Stimulated activated CD8-positive, alpha-beta memory T cell treated with anti-CD3 and anti-CD28 coated beads, Interleukin-7, amount 100 ng/mL, for 48 hours (primary cell): ENCODE measurements at regions not wholly inside any gene's neighbourhood (a gene's known extent, or its start where the extent isn't known, plus 50 kb on each side); places are given as distances from the start of the nearest gene placed in this dataset.

Source experiments
- DNase-seq, 2 donors: peaks; one replicate each; pipeline ENCODE4 v3.0.0-alpha.2; 2020; ENCODE audit warnings: low read depth in 1 of 2; ENCODE audit errors: extremely low read depth in 1 of 2

DNA sequence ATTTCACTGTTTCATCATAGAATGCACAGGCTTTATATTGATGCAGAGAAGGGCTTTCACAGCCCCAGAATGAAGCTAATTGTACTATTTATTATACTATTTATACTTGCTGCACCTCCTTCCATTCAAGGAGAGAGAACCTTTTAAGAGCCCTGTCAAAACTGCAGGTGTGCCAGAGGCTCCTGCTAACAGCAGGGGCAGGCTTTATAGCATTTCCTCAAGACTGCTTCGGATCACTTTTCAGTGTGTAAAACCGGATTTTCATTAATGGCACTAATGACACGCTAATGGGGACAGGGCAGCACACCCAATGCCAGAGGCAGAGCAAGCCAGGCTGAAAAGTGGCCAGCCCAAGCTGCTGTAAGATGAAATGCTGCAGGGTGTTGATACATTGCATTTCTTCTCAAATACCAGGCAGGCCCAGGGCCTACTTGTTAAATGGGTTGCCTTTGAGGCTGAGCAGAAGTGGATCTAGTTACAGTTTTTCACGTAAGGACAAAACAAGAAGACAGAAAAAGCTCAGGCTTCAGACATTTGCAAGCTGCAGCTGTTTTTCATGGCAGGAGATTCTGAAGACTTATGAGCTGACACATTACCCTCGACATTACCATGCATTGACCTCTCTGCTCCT lies 487.7 kb upstream of the BTBD3 start:
- no peak for DNase-seq

DNA sequence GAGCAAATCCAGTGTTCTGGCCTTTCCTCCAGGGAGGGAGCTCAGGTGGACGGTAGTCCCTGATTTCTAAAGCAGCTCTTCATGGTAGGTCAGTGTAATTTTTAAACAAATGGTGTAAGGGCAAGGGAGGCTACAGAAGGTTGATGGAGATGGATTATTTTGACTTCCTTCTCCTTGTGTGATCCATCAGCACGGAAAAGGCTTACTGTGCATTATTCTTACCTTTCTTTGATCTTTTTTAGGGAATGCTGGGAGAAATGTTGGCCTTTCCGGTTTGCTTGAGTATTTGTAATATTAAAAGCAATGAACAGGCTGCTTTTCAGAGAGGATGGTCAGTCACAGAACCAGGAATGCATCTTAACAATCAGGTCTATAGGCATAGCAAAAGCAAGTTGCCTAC lies 487.0 kb upstream of the BTBD3 start:
- no peak for DNase-seq

DNA sequence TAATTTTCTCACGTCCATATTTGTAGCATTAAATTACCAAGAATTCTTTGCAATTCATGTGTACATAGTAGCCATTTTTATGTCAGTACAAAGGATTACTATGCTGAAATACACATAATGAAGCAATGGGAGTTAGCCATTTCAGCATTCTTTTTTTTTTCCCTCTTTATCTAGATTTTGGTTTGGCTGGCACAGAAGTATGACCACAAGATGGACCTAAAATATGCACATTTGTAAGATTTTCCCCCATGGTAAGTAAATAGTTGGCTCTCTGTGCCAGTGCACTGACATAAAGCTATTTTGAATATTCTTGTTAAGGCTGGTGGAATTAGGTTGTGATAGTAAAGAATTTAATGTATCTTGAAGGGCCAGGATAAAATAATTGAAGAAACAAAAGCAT lies 486.1 kb upstream of the BTBD3 start:
- no peak for DNase-seq

DNA sequence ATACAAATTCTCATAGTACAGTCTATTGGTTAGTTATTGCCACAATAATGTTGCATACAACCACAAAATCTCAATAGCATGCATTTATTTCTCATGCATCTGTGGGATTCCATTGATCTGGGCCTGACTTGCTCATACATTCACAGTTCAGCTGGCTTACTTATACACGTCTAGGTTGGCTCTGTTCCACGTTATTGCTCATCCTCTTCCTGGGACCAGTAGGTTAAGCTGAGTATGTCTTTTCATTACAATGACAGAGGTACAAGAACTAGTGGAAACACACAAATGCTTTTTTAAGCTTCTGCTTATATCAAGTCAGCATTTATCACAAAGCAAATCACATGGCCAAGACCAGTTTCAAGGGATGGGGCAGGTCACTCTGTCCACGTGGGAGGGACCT lies 485.3 kb upstream of the BTBD3 start:
- DNase-seq, result no peak

DNA sequence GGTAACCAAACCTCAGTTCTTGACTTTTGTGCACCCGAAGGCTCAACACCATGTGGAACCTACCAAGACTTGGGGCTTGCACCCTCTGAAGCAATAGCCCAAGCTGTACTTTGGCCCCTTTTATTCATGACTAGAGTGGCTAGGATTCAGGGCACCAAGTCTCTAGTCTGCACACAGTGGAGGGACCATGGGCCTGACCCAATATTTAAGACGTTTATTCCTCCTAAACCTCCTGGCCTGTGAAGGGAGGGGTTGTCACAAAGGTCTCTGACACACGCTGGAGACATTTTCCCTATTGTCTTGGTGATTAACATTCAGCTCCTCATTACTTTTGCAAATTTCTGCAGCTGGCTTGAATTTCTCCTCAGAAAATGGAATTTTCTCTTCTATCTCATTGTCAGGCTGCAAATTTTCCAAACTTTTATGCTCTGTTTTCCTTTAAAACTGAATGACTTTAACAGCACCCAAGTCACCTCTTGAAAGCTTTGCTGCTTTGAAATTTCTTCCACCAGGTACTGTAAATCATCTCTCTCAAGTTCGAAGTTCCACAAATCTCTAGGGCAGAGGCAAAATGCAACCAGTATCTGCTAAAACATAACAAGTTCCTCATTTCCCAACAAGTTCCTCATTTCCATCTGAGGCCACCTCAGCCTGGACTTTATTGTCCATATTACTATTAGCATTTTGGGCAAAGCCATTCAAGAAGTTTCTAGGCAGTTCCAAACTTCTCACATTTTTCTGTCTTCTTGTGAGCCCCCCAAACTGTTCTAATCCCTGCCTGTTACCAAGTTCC lies 481.4 kb upstream of the BTBD3 start:
- DNase-seq, result no peak

DNA sequence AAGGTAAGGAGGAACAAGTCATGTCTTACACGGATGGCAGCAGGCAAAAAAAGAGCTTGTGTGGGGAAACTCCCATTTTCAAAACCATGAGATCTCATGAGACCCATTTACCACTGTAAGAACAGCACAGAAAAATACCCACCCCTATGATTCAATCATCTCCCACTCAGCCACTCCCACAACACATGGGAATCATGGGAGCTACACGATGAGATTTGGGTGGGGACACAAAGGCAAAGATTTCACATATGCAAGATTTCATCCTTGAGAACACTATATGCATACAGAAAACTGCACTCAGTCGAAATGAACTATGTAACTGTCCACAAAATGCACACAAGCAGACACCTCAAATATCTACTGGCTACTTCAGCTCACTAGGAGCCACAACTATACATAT lies 480.6 kb upstream of the BTBD3 start:
- DNase-seq, result no peak

DNA sequence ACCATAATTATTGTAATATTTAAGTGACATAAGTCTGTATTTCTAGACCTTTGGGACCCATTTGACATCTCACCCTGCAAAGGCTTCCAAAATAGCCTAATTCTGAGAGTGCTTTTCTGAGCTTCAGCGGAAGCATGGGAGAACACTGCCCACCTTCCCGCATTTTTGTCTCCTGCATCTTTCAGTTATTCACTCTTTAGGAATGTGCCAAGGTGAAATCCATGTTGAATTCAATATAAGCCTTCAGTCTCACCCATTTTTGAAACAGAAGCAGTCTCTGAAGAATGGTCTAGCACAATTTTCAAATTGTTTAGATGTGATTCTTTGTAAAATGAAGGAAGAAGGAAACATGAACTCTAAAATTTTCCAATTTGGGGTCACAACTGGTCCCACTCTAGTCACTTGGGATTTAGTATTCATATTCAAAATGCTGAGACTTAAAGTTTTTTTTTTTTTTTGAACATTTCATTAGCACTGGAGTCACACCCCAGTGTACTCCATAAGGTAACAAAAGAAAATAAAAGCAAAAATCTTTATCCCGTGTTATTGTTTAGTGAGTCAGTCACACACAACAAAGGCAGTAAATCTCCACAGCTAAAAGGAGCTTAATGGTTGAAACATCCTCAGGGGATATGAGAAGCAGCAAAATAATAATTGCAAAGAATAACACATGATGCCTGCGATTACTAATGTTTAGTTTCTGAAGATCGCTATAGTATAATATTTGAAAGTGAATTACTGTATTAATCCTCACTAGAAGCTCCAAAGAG lies 479.9 kb upstream of the BTBD3 start:
- DNase-seq, result no peak

DNA sequence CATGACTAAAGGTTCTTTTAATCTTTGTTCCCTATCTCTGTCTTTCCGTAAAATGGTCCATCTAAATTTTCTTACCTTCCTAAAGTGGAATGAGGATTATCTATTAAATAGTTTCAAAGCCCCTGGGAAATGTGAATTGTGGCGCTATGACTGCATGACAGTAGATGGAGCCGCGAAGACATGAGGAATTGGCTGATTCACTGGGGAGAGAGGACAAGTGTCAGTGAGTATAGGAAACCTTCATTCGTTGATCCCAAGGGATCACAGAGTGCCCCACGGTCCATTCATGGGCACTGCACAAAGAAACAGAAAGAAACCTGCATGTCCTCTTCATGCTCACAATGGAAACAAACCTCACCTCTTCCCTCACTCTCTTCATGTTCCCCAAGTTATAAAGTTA lies 479.3 kb upstream of the BTBD3 start:
- no peak for DNase-seq

DNA sequence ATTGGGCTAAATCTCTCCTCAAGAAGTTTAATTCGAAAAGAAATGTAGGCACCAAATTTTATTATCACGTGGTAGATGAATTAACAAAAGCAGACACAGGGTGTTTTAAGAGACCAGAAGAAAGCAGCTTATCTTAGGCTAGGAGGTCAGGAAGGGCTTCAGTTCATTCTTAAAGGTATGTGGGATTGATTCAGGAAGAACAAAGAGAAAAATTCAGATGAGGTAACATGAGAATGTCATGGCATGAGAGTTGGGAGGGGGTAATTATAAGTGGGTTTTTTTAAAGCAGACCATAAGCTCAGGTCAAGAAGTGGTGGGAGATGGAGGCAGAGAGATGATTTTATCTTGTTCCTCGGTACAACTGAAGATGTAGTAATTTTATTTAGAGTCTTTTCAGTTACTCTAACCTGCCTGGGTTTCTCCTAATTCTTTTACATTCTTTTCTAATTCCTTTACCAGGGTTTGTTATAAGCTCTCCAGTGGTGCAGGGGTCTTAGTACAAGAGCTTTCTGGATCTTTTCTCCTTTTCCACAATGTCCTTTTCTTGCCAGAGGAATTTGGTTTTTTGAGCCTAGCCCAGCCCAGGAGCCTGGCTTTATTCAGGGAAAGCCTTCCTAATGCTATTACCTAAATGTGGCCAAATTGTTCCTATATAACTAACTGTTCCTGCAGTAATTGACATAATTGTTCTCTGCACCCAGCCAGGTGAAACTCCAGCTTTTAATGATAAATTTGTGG lies 474.1 kb upstream of the BTBD3 start:
- no peak for DNase-seq

DNA sequence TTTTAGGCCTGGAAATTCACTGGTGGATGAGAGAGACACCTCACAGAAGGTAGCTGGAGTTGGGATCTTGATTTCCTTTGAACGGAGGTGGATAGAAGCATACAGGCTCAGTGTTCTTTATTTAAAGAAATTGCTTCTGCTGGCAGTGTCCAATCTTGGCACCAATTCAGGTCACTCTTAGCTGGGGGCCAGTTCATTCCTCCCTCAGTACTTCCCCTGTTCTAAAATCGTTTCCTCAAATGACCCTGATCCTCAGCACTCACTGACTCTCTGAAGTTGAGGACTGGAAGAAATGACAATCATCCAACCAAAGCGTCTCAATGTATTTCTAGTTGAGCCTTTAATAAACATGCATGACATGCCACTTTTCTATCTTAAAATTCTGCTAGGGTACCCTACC lies 472.5 kb upstream of the BTBD3 start:
- DNase-seq, result no peak

DNA sequence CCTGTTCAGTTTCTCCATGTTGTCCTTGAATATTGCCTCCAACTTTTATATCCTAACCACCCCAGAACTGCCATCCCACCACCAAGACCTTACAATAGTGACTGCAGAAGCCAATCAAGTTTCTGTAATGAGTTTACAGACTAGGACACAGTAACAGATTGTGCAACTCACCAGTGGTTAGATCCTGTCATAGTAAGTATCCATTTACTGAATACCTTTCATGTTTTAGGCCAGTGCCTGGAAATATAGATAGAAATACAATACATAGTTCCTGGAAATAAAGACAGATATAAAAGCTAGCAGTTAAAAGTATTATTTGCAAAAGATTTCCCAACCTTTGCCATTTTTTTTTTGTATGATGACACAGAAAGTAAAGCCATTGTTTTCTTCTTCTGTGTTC lies 471.8 kb upstream of the BTBD3 start:
- DNase-seq, result no peak

DNA sequence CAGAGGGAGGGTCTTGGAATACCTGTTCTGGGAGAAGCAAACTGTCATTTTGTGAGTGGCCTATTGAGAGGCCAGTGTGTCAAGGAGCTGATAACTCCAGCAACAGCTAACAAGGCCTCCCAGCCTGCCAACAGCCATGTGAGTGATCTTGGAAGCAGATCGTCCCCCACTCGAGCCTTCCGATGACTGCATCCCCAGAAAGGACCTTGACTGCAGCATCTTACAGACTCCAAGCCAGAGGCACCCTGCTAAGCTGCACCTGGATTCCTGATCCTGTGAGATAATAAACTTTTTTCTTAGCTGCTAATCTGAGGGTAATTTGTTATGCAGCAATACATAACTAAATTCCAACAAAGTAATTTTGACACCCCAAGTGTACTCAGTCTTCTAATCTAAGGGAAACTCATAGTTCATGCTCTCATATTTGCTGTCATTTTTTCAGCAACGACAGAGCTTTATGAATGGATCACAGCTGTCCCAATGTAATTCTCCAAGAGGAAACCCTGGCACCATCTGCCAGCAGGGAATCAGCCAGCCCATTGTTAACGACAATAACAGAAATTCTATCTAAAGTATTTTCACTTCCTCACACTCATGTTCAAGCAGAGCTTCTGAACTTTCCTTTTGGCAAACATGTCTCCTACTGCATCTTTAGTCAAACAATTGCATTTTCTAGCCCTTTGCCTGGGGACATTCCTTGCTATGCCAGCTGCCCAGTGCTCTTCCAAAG lies 470.2 kb upstream of the BTBD3 start:
- no peak for DNase-seq

DNA sequence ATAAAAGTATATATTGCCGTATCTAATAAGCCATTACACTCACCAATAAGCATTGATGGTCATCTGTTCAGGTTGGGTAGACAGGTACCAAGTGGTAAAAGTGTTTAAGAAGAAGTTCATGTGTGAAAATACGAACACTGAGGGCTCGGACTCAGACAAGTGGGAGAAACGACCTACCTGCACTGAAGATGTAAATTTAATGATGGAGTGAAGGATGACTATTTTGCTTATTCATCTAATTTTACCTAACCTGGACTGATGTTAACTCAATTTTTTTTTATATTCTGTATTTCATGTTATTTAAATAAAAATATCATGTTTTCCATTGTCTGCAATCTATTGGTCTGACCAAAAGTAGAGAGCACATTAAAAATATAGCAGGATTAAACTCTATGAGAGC lies 469.1 kb upstream of the BTBD3 start:
- no peak for DNase-seq

DNA sequence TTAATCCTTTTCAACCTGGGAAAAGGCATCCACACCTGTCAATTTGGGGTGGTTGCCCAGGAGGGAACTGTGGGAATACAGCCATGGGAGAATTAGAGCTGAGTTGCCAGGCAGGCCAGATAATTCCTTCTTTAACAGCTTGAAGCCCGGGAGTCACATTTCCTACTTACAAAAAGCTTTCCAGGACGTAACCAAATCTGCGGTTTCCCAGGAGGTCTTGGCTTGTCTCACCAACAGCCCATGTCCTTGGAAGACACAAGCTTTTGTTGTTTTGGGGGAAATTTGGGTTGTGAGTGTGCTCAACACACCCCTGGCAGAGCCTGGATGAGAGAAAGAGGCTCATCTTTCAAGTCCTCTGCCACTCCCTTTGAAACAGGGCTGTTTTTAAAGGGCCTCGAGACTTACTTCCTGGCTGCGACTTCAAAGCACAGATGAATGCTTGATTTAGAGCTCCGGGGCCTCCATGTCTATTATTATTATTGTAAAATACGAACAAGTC lies 465.9 kb upstream of the BTBD3 start:
- DNase-seq, result no peak

DNA sequence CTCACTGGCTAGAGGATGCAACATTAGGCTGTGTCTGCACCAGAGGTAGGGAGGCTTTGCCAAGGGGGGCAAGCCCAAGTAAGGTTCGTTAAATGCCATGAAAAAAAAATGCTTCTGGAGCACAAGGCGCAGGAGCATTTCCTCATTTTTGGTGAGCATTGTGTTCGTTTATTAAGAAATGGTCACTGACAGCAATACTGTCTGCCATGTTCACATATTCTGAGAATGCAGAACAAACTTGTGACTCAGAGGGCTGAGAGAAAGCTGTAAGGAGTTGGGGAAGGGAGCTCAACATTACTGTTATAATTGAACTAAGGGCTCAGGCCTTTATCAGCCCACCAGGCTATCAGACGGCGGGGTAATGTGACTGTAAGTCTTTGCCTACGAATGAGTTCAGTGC lies 465.4 kb upstream of the BTBD3 start:
- DNase-seq, result no peak

DNA sequence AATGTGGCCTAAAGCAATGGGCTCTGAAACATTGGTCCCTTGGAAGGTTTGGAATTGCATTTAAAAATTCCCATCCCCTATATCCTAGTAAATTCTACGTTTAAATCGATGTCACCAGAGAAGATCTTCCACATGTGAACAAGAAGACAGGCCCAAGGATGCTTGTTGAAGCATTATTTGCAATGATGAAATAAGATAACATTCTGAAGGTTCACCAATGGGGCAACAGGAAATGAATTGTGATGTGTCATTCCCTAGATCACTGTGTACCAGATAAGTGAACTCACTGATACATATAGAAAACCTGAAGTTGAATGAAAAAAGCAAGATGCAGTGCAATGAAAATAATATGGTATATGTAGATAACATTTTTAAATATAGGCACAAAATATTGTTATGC lies 464.3 kb upstream of the BTBD3 start:
- DNase-seq, result no peak

DNA sequence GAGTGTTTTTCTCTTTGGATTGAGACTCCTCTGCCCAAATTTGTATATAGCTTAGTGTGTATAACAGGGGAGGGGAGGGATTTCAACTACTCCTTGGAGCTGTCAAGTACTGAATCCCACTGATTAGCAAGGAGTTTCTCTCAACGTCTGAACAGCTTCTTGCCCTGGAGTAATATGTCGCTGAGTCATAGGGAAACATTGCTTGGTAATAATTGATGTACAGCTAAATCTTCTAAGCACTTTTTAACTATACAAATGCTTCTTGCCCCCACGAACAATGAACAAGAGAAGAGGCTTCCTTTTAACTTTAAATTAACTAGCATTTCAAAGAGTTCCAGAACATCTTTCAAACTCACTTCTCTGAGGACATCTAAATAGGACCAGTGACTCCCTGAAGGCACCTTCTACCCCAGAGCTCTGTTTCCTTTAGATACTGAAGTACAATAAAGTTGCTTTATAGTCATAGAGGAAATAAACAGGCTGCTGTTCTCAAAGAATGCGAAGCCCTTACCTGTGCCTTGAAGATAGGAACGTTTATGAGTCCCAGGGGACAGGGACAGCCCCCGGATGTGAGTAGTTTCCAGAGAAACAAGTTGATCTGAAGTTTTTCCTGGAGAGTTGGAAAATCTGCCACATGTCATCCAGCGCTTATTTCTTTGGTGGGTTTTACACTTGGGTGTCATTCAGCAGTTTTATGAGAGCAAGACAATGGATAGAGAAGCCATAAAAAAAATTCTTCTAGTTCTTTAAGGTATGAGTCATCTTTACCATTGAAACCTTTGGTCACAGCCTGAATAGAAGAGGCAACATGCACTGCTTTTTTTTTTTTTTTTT lies 462.5 kb upstream of the BTBD3 start:
- DNase-seq, result no peak

DNA sequence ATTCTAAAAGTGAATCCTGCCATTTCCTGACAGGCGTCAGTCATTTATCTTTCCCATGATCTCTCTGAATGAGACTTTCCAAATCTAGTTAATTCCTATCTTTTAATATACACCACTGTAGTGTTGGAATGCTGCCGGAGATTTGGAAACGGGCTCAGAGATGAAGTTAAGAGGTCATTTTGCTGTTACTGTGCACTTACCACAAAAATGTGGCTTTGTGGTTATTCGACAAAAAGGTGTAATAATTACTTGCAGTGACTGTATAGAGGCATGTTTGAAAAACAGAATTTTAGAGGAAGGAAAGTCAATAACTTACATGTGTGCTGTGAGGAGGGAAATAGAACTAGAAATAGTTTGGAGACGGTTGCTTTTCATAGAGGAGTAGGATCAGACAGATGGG lies 460.2 kb upstream of the BTBD3 start:
- DNase-seq, result no peak

DNA sequence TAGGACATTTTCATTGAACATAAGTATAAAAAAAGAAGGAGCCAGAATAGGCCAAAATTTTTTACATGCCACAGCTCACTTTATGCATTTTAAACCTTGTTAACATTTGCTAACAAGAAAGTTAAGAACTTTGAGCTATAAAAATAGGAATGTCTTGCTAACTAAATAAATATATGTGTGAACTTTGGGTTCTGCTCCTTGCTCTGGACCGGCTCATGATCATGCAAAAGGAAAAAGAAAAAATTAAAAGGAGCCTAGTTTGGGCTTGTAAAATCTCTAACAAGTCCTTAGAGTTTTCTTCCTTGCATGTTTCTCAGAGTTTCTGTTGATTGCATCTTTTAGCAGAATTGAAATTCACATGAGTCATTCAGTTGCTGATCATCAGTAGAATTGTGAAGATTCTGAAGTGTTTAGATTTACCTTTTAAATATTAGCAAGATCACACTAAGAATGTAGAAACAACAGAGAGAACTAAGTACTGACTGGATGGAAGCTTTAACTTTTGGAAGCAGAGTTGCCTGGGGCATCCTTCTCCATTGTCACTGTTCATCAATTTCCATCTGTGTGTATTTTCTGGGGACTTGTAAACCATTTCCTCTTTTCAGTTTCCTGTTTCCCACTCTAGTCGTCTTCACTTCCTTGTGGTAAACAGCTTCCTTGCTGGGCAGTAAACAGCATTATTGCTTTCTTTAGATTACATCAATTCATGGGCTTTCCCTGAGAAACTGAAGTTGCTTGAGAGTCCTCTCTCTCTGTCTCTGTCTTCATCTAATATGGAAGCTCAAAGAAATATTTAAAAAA lies 458.4 kb upstream of the BTBD3 start:
- no peak for DNase-seq
